ENCODE measurements at regions not wholly inside any gene's neighbourhood (a gene's known extent, or its start where the extent isn't known, plus 50 kb on each side); places are given as distances from the start of the nearest gene placed in this dataset.

GRCh38 chr5:51230336-51230735, 152.9 kb upstream of the ISL1 start (continued):
- TF ChIP-seq POLR2AphosphoS2 (IDR thresholded peaks at IDR 0.05; ENCODE audit: low read depth, low read length) (no peak), RB1 (IDR thresholded peaks at IDR 0.05; ENCODE audit: borderline replicate concordance) (no peak), CUX1 (IDR thresholded peaks at IDR 0.05; ENCODE audit: insufficient replicate concordance, low read depth, low read length) (no peak)

GRCh38 chr5:51242456-51242855, 140.8 kb upstream of the ISL1 start:
- BruUV-seq (replicated peaks), result no TSS peak
- no peak overlapping the region for H3K4me3 ChIP-seq
- 0% methylated on average over 1 of the region's 1 CpG for WGBS (ENCODE audit: insufficient coverage, insufficient replicate concordance, low lambda C conversion rate, missing lambda C conversion rate)
- ChIA-PET POLR2A (no interaction called here), SMC1A (ENCODE audit: uncharacterized antibody, unreplicated experiment) (no interaction called here), RAD21 (ENCODE audit: unreplicated experiment) (no interaction called here), CTCF (no interaction called here)
- no peak for ATAC-seq
- DNase-seq (ENCODE audit: low read depth, low spot score), result no peak
- in situ Hi-C loops (cut with MboI), result no loop called here
- H3K4me2 ChIP-seq (ENCODE audit: control insufficient read depth, insufficient read depth), result no peak overlapping the region
- H4K20me1 ChIP-seq (ENCODE audit: control insufficient read depth, insufficient read depth), result no peaks in the 10 kb centered on the region
- no peaks in the 10 kb centered on the region for H3K36me3 ChIP-seq (ENCODE audit: control insufficient read depth in 2 of 2, insufficient read depth in 2 of 2, low read length in 1 of 2)
- intact Hi-C loops (cut with micrococcal nuclease; ENCODE audit: unreplicated experiment), result no loop called here
- H3K4me1 ChIP-seq (ENCODE audit: control insufficient read depth, insufficient read depth, low read length), result no peaks in the 10 kb centered on the region
- H3K9me3 ChIP-seq (replicated peaks; ENCODE audit: control insufficient read depth, insufficient read depth, low read length), result no peaks in the 10 kb centered on the region
- no peak overlapping the region for H3K27ac ChIP-seq (ENCODE audit: control insufficient read depth, insufficient read depth)
- H3K9ac ChIP-seq (ENCODE audit: control insufficient read depth, insufficient read depth, low read length), result no peak overlapping the region
- no peaks in the 10 kb centered on the region for H3K27me3 ChIP-seq (replicated peaks in 1 of 2; ENCODE audit: control insufficient read depth in 2 of 2, insufficient read depth in 2 of 2, low read length in 1 of 2)
- FAIRE-seq, result no peak
- H2AFZ ChIP-seq (ENCODE audit: control insufficient read depth, low read depth, low read length), result no peak overlapping the region
- H3K79me2 ChIP-seq (ENCODE audit: control insufficient read depth, insufficient read depth, low read length), result no peaks in the 10 kb centered on the region
- TF ChIP-seq FOXK2 (IDR thresholded peaks at IDR 0.05) (no peak), SMAD5 (IDR thresholded peaks at IDR 0.05; ENCODE audit: low read depth) (no peak), MYC (IDR thresholded peaks at IDR 0.05; ENCODE audit: insufficient read depth, insufficient read length, insufficient replicate concordance, low read length, severe bottlenecking) (no peak), DPF2 (IDR thresholded peaks at IDR 0.05) (no peak), NFIC (IDR thresholded peaks at IDR 0.05; ENCODE audit: low read depth, low read length) (no peak), HDAC2 (IDR thresholded peaks at IDR 0.05) (no peak), JUNB (IDR thresholded peaks at IDR 0.05) (no peak), ZNF592 (IDR thresholded peaks at IDR 0.05) (no peak), MXI1 (IDR thresholded peaks at IDR 0.05; ENCODE audit: low read depth, low read length) (no peak), ETV6 (conservative IDR thresholded peaks at IDR 0.05 in 1 of 2, IDR thresholded peaks at IDR 0.05 in 1 of 2; ENCODE audit: borderline replicate concordance in 1 of 2, low read depth in 1 of 2) (no peak), SP1 (IDR thresholded peaks at IDR 0.05; ENCODE audit: low read depth, low read length) (no peak)

All from GM12878 (cell line).